ENCODE measurements at regions not wholly inside any gene's neighbourhood (a gene's known extent, or its start where the extent isn't known, plus 50 kb on each side); places are given as distances from the start of the nearest gene placed in this dataset.
"Not testable (repeated sequence)": the region's sequence is repeated elsewhere in the genome, so short reads cannot be mapped to it uniquely, and the experiment has no call there.

DNA sequence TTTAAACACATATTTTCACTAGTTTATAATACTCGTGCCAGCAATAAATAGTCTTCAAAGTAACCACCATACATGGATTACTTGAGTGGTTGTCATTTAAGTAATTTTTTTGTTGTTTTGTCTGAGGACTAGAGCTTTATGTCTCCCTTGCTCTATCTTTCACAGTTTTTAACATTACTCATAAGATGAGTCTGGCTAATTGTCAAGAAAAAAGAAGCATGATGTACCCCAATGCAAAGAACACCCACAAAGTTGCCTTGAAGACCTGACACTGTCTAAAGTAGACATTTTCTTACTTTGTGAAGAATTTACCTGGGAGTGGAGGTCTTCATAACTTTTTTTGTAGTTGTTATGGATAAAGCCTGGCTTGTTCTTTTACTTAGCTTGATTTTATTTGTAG lies 210.4 kb upstream of the BRINP3 start:
- Mint-ChIP-seq H3K27me3 (ENCODE audit: low read depth) (no peaks in the 10 kb centered on the region; the same call in none of the 2 replicates), H3K9me3 (no peaks in the 10 kb centered on the region; a peak in 1 of 5 replicates), H3K27ac (no peak overlapping the region), H3K4me3 (no peak overlapping the region), H3K36me3 (ENCODE audit: insufficient read depth in 1 of 3, low read depth in 3 of 3) (no peaks in the 10 kb centered on the region), H3K4me1 (no peaks in the 10 kb centered on the region)
- TF ChIP-seq, protein P1, sequence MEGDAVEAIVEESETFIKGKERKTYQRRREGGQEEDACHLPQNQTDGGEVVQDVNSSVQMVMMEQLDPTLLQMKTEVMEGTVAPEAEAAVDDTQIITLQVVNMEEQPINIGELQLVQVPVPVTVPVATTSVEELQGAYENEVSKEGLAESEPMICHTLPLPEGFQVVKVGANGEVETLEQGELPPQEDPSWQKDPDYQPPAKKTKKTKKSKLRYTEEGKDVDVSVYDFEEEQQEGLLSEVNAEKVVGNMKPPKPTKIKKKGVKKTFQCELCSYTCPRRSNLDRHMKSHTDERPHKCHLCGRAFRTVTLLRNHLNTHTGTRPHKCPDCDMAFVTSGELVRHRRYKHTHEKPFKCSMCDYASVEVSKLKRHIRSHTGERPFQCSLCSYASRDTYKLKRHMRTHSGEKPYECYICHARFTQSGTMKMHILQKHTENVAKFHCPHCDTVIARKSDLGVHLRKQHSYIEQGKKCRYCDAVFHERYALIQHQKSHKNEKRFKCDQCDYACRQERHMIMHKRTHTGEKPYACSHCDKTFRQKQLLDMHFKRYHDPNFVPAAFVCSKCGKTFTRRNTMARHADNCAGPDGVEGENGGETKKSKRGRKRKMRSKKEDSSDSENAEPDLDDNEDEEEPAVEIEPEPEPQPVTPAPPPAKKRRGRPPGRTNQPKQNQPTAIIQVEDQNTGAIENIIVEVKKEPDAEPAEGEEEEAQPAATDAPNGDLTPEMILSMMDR (conservative IDR thresholded peaks at IDR 0.05): no peak
- WGBS (ENCODE audit: extremely low coverage, insufficient read length, low lambda C conversion rate): no CpG with 5 or more reads among the region's 1 CpG
- Histone ChIP-seq H3K27ac (ENCODE audit: insufficient read length, low read depth, low read length) (no peak overlapping the region), H3K18ac (ENCODE audit: insufficient read length, low read depth, low read length) (no peak overlapping the region), H2AK5ac (ENCODE audit: insufficient read length, low read length) (no peak overlapping the region), H3K56ac (ENCODE audit: insufficient read length, low read depth, low read length) (no peak overlapping the region), H4K5ac (ENCODE audit: insufficient read length, low read depth, low read length) (no peak overlapping the region), H4K8ac (replicated peaks; ENCODE audit: insufficient read length, low read depth, low read length) (no peak overlapping the region), H3K4me2 (ENCODE audit: insufficient read depth, insufficient read length, low read length) (no peak overlapping the region), H3K4ac (ENCODE audit: low read depth, low read length) (no peak overlapping the region), H4K20me1 (ENCODE audit: control insufficient read depth, insufficient read depth, insufficient read length) (no peaks in the 10 kb centered on the region), H3T11ph (ENCODE audit: low read length) (no peak overlapping the region), H2BK15ac (ENCODE audit: low read depth, low read length) (no peak overlapping the region), H3K23ac (ENCODE audit: insufficient read length, low read depth, low read length) (no peak overlapping the region), H3K4me1 (ENCODE audit: insufficient read depth, low read length) (no peaks in the 10 kb centered on the region), H3K79me1 (ENCODE audit: insufficient read depth, low read depth, low read length, poor library complexity, severe bottlenecking) (no peaks in the 10 kb centered on the region), H3K9me3 (ENCODE audit: control insufficient read depth, low read depth, low read length) (no peaks in the 10 kb centered on the region), H3K9ac (ENCODE audit: extremely low read depth, insufficient read length, low read length) (no peak overlapping the region), H2BK5ac (ENCODE audit: insufficient read length, low read length) (no peak overlapping the region), H2AFZ (ENCODE audit: low read length) (no peak overlapping the region), H3K27me3 (ENCODE audit: insufficient read depth, low read length) (no peaks in the 10 kb centered on the region), H3K23me2 (ENCODE audit: insufficient read length, low read depth, low read length, poor library complexity, severe bottlenecking) (no peaks in the 10 kb centered on the region), H3K14ac (ENCODE audit: insufficient read depth, low read length) (no peak overlapping the region), H4K91ac (ENCODE audit: insufficient read length, low read depth, low read length) (no peak overlapping the region), H2BK120ac (ENCODE audit: low read depth, low read length, poor library complexity, severe bottlenecking) (no peak overlapping the region), H2BK12ac (ENCODE audit: insufficient read length, low read depth, low read length) (no peak overlapping the region), H2BK20ac (ENCODE audit: low read depth, low read length, poor library complexity, severe bottlenecking) (no peak overlapping the region), H3K79me2 (ENCODE audit: insufficient read depth, low read length) (no peaks in the 10 kb centered on the region)
- DNase-seq: no peak

DNA sequence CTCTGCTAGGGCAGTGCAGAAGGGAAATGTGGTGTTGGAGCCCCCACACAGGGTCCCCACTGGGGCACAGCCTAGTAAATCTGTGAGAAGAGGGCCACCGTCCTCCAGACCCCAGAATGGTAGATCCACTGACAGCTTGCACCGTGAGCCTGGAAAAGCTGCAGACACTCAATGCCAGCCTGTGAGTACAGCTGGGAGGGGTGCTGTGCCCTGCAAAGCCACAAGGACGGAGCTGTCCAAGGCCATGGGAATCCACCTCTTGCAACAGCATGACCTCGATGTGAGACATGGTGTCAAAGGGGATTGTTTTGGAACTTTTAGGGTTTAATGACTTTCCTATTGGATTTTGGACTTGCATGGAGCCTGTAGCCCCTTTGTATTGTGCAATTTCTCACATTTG lies 220.8 kb upstream of the BRINP3 start:
- H2BK15ac ChIP-seq (ENCODE audit: low read depth, low read length); H4K5ac ChIP-seq (ENCODE audit: insufficient read length, low read depth, low read length); H3K27ac Mint-ChIP-seq; H4K20me1 ChIP-seq (ENCODE audit: control insufficient read depth, insufficient read depth, insufficient read length); H3K79me2 ChIP-seq (ENCODE audit: insufficient read depth, low read length); H3K27me3 Mint-ChIP-seq (ENCODE audit: low read depth); H4K91ac ChIP-seq (ENCODE audit: insufficient read length, low read depth, low read length); H2BK20ac ChIP-seq (ENCODE audit: low read depth, low read length, poor library complexity, severe bottlenecking); H3K4me1 ChIP-seq (ENCODE audit: insufficient read depth, low read length); H3K27me3 ChIP-seq (ENCODE audit: insufficient read depth, low read length); H3K27ac ChIP-seq (ENCODE audit: insufficient read length, low read depth, low read length); H3K4me3 Mint-ChIP-seq; H3T11ph ChIP-seq (ENCODE audit: low read length); H3K18ac ChIP-seq (ENCODE audit: insufficient read length, low read depth, low read length); H3K9me3 ChIP-seq (ENCODE audit: control insufficient read depth, low read depth, low read length); H3K79me1 ChIP-seq (ENCODE audit: insufficient read depth, low read depth, low read length, poor library complexity, severe bottlenecking); H2BK120ac ChIP-seq (ENCODE audit: low read depth, low read length, poor library complexity, severe bottlenecking); H3K4me2 ChIP-seq (ENCODE audit: insufficient read depth, insufficient read length, low read length); H3K9me3 Mint-ChIP-seq; H4K8ac ChIP-seq (replicated peaks; ENCODE audit: insufficient read length, low read depth, low read length); H3K4me1 Mint-ChIP-seq; H3K9ac ChIP-seq (ENCODE audit: extremely low read depth, insufficient read length, low read length); H3K14ac ChIP-seq (ENCODE audit: insufficient read depth, low read length); H3K4ac ChIP-seq (ENCODE audit: low read depth, low read length); H3K56ac ChIP-seq (ENCODE audit: insufficient read length, low read depth, low read length); H2AFZ ChIP-seq (ENCODE audit: low read length); H2AK5ac ChIP-seq (ENCODE audit: insufficient read length, low read length); H2BK5ac ChIP-seq (ENCODE audit: insufficient read length, low read length); H3K23me2 ChIP-seq (ENCODE audit: insufficient read length, low read depth, low read length, poor library complexity, severe bottlenecking); H3K36me3 Mint-ChIP-seq (ENCODE audit: insufficient read depth in 1 of 3, low read depth in 3 of 3); H3K23ac ChIP-seq (ENCODE audit: insufficient read length, low read depth, low read length); H2BK12ac ChIP-seq (ENCODE audit: insufficient read length, low read depth, low read length); DNase-seq: not testable (repeated sequence)
- WGBS (ENCODE audit: extremely low coverage, insufficient read length, low lambda C conversion rate): no CpG with 5 or more reads among the region's 4 CpGs
